GM12874 (cell line): ENCODE measurements at regions not wholly inside any gene's neighbourhood (a gene's known extent, or its start where the extent isn't known, plus 50 kb on each side); places are given as distances from the start of the nearest gene placed in this dataset.

Experiments used
- CTCF ChIP-seq: IDR thresholded peaks from 2 replicates; pipeline ENCODE4 v1.5.1; 2011; ENCODE audit warnings: low read depth, mild to moderate bottlenecking, control low read depth, low read length, moderate library complexity; ENCODE audit not compliant: insufficient read depth

- TF ChIP-seq CTCF = no peak
Observed at GRCh38 chr5:165030971-165031370, 1525.6 kb downstream of the MAT2B start.

GRCh38 chr5:165031371-165031770 lies 1526.0 kb downstream of the MAT2B start:
- TF ChIP-seq CTCF = no peak

GRCh38 chr5:165035520-165035919 lies 1530.1 kb downstream of the MAT2B start:
- no peak for TF ChIP-seq CTCF

GRCh38 chr5:165039748-165040147 lies 1534.3 kb downstream of the MAT2B start:
- TF ChIP-seq CTCF = no peak

- TF ChIP-seq CTCF = no peak
Observed at GRCh38 chr5:165055476-165055875, 1550.1 kb downstream of the MAT2B start.

- TF ChIP-seq CTCF = no peak
Observed at GRCh38 chr5:165057145-165057544, 1551.7 kb downstream of the MAT2B start.

- TF ChIP-seq CTCF = no peak
Observed at GRCh38 chr5:165066751-165067385, 1561.4 kb downstream of the MAT2B start.

- TF ChIP-seq CTCF = no peak
Observed at GRCh38 chr5:165076686-165077085, 1571.3 kb downstream of the MAT2B start.
